WTC11 (cell line): ENCODE measurements at regions not wholly inside any gene's neighbourhood (a gene's known extent, or its start where the extent isn't known, plus 50 kb on each side); places are given as distances from the start of the nearest gene placed in this dataset.
A peak's percentile ranks its signal among the peaks of the same experiment; 100 is the strongest.

Experiments used
- ATAC-seq: fragments of 200-7000 bp; cut with Tn5 transposase; 2 replicates; pipeline ENCODE4 v1.10.0; 2021; ENCODE audit warnings: mild to moderate bottlenecking, moderate library complexity
- CTCF ChIA-PET: fragments of 300-600 bp; sonication (Branson Sonifier 250); formaldehyde crosslinking; loops from one replicate; lab custom pipeline; 2021; ENCODE audit warnings: antibody characterized with exemption; lab: Charles Lee
- POLR2A ChIA-PET: fragments of 350-600 bp; sonication (Branson Sonifier 250); formaldehyde crosslinking; loops from one replicate; lab custom pipeline; 2021; ENCODE audit warnings: antibody characterized with exemption; lab: Charles Lee
- DNase-seq: peaks from one replicate; pipeline ENCODE4 v3.0.0; 2021; ENCODE audit warnings: low spot score
- H3K27ac Mint-ChIP-seq: 2 replicates; pipeline ENCODE4 v1.8.0; 2021; ENCODE audit warnings: mixed read lengths
- H3K27me3 Mint-ChIP-seq: 2 replicates; pipeline ENCODE4 v1.8.0; 2021; ENCODE audit warnings: low read depth, mild to moderate bottlenecking, moderate library complexity, mixed read lengths
- H3K36me3 Mint-ChIP-seq: 2 replicates; pipeline ENCODE4 v1.8.0; 2021; ENCODE audit warnings: mixed read lengths
- H3K4me1 Mint-ChIP-seq: 2 replicates; pipeline ENCODE4 v1.8.0; 2022; ENCODE audit warnings: mixed read lengths
- H3K4me3 Mint-ChIP-seq: 2 replicates; pipeline ENCODE4 v1.8.0; 2021; ENCODE audit warnings: mild to moderate bottlenecking, moderate library complexity, mixed read lengths
- H3K9me3 Mint-ChIP-seq: 2 replicates; pipeline ENCODE4 v1.8.0; 2021; ENCODE audit warnings: mixed read lengths
- ATF2 ChIP-seq: sonication (generic); formaldehyde crosslinking; IDR thresholded peaks from 2 replicates; pipeline ENCODE4 v1.8.1; 2022; ENCODE audit warnings: low read depth, missing genetic modification reagents, borderline replicate concordance
- CDX4 ChIP-seq: fragments of 250-450 bp; sonication (Bioruptor Pico); IDR thresholded peaks from 2 replicates; pipeline ENCODE4 v1.9.0; 2021; ENCODE audit warnings: moderate library complexity, mild to moderate bottlenecking, inconsistent platforms, borderline replicate concordance
- CREB1 ChIP-seq: sonication (generic); formaldehyde crosslinking; IDR thresholded peaks from 2 replicates; pipeline ENCODE4 v1.8.0; 2023; ENCODE audit warnings: mild to moderate bottlenecking, missing genetic modification reagents
- E2F5 ChIP-seq: sonication (generic); formaldehyde crosslinking; IDR thresholded peaks from 2 replicates; pipeline ENCODE4 v1.8.1; 2022; ENCODE audit warnings: mild to moderate bottlenecking, moderate library complexity, missing genetic modification reagents
- EMX1 ChIP-seq: fragments of 250-450 bp; sonication (Bioruptor Pico); IDR thresholded peaks from 2 replicates; pipeline ENCODE4 v1.8.0; 2021; ENCODE audit warnings: mild to moderate bottlenecking
- IRF2 ChIP-seq: sonication (generic); formaldehyde crosslinking; IDR thresholded peaks from 2 replicates; pipeline ENCODE4 v1.8.0; 2022; ENCODE audit warnings: low read depth, missing genetic modification reagents, borderline replicate concordance
- NFATC4 ChIP-seq: fragments of 250-450 bp; sonication (Bioruptor Pico); IDR thresholded peaks from 2 replicates; pipeline ENCODE4 v1.9.0; 2021; ENCODE audit warnings: mild to moderate bottlenecking
- NFE2L1 ChIP-seq: sonication (generic); formaldehyde crosslinking; IDR thresholded peaks from 2 replicates; pipeline ENCODE4 v1.8.1; 2023; ENCODE audit warnings: missing genetic modification reagents
- NFYB ChIP-seq: sonication (generic); formaldehyde crosslinking; conservative IDR thresholded peaks from 2 replicates; pipeline ENCODE4 v1.8.0; 2022; ENCODE audit warnings: low read depth, missing genetic modification reagents
- NR2C2 ChIP-seq: sonication (generic); formaldehyde crosslinking; IDR thresholded peaks from 2 replicates; pipeline ENCODE4 v1.8.0; 2022; ENCODE audit warnings: mild to moderate bottlenecking, missing genetic modification reagents
- NR3C1 ChIP-seq: sonication (generic); formaldehyde crosslinking; conservative IDR thresholded peaks from 2 replicates; pipeline ENCODE4 v1.8.1; 2023; ENCODE audit warnings: low read depth, mild to moderate bottlenecking, missing genetic modification reagents
- RORB ChIP-seq: fragments of 250-450 bp; sonication (Bioruptor Pico); IDR thresholded peaks from 2 replicates; pipeline ENCODE4 v1.9.0; 2021; ENCODE audit warnings: mild to moderate bottlenecking
- SMAD4 ChIP-seq: sonication (generic); formaldehyde crosslinking; IDR thresholded peaks from 2 replicates; pipeline ENCODE4 v1.8.0; 2022; ENCODE audit warnings: mild to moderate bottlenecking, missing genetic modification reagents
- SOX15 ChIP-seq: fragments of 250-450 bp; sonication (Bioruptor Pico); IDR thresholded peaks from 2 replicates; pipeline ENCODE4 v1.9.0; 2021; ENCODE audit warnings: mild to moderate bottlenecking
- TEAD4 ChIP-seq: sonication (generic); formaldehyde crosslinking; IDR thresholded peaks from 2 replicates; pipeline ENCODE4 v1.8.0; 2022; ENCODE audit warnings: mild to moderate bottlenecking, missing genetic modification reagents
- ZNF121 ChIP-seq: sonication (generic); formaldehyde crosslinking; IDR thresholded peaks from 2 replicates; pipeline ENCODE4 v1.8.0; 2023; ENCODE audit warnings: missing genetic modification reagents
- ZNF138 ChIP-seq: sonication (generic); formaldehyde crosslinking; conservative IDR thresholded peaks from 2 replicates; pipeline ENCODE4 v1.8.1; 2022; ENCODE audit warnings: mild to moderate bottlenecking, moderate library complexity, missing genetic modification reagents
- ZNF317 ChIP-seq: sonication (generic); formaldehyde crosslinking; IDR thresholded peaks from 2 replicates; pipeline ENCODE4 v1.8.1; 2023; ENCODE audit warnings: low read depth, mild to moderate bottlenecking, moderate library complexity, missing genetic modification reagents, borderline replicate concordance
- ZNF416 ChIP-seq: fragments of 250-450 bp; sonication (Bioruptor Pico); IDR thresholded peaks from 2 replicates; pipeline ENCODE4 v1.9.0; 2021; ENCODE audit warnings: mild to moderate bottlenecking, inconsistent platforms
- TF ChIP-seq, protein P1 (sequence below): sonication (generic); formaldehyde crosslinking; IDR thresholded peaks from 2 replicates; pipeline ENCODE4 v1.8.1; 2023; ENCODE audit warnings: mild to moderate bottlenecking, missing genetic modification reagents, moderate library complexity

- DNase-seq (no peak), ATAC-seq (no peak)
- H3K4me3 Mint-ChIP-seq = no peak overlapping the region
- H3K4me1 Mint-ChIP-seq = peaks cover 25% of the 10 kb centered on the region
- no peaks in the 10 kb centered on the region for H3K36me3 Mint-ChIP-seq
- ChIA-PET POLR2A (no interaction called here), CTCF (no interaction called here)
- H3K9me3 Mint-ChIP-seq = no peaks in the 10 kb centered on the region
- H3K27me3 Mint-ChIP-seq = peaks cover 4% of the 10 kb centered on the region; the same call in 1 of the 2 replicates
- TF ChIP-seq ZNF121 (CRISPR knock-in tag) (no peak), ZNF317 (CRISPR knock-in tag) (no peak), ZNF138 (CRISPR knock-in tag) (no peak), CREB1 (CRISPR knock-in tag) (no peak), SMAD4 (CRISPR knock-in tag) (no peak), RORB (CRISPR knock-in tag) (no peak), NFYB (CRISPR knock-in tag) (no peak)
- TF ChIP-seq, all 79 proteins: peak for 0
- H3K27ac Mint-ChIP-seq = no peak overlapping the region
Observed at GRCh38 chr9:16987026-16987425, 116.6 kb upstream of the BNC2 start.

DNA sequence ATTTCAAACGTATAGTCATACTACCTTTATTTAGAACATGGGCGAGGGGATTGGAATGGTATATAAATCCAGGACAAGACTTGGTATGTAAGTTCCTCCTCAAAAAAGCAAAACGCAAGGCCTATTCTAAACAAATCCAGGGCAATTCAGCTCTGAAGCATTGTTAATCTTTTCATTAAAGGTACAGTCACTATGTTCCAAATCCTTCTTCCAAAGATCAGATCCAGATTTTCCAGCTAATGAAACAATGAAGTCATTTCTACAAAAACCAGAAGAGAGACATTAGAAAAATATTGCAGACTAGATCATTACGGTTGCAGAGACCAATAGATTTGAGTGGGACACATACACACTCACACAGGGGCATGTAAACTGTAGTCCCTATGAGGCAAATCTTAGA lies 116.1 kb upstream of the BNC2 start:
- no peak for TF ChIP-seq IRF2 (CRISPR knock-in tag)
- no peak for TF ChIP-seq NR3C1 (CRISPR knock-in tag)
- no peak for TF ChIP-seq TEAD4 (CRISPR knock-in tag)
- no peak for TF ChIP-seq CDX4 (CRISPR knock-in tag)
- no peak for TF ChIP-seq NR2C2 (CRISPR knock-in tag)
- POLR2A ChIA-PET = no interaction called here

DNA sequence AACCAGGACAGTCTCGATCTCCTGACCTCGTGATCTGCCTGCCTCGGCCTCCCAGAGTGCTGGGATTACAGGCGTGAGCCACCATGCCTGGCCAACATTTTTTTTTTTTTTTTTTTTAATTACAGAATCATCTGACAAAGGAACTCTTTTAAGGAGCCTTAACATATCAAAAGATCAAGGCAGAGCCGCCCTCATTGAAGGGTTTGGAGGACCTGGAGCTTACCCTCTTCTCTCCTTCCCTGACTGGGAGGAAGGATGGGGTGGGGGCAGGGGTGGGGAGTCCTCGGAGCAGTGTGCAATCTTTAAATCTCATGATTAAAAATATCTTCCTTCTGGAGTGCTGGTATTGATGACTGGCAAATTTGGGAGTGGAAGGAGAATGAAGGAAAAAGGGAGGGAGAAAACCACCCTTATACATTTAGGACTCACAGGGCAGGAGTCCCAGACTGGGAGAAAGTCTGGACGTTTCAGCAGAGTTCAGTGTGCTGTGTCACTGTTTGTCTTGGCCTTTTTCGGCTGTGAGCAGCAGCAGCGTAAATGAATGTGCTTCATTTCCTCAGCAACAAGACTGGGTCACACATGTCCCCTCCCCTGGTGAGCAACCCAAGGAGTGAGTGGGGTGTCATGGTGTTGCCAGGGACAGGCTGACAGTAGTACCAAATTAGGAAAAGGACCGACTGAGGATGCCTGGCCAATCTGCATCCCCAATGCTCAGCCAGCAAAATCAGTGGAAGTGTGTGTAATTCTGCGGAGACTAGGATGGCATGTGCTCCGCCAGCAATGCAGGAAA lies 115.3 kb upstream of the BNC2 start:
- ChIA-PET CTCF (interaction anchor here (0.7 kb wide), 1 partner anchor 1018 kb away, joined by 3 read pairs; no protein-coding TSS in a partner anchor), POLR2A (interaction anchor here (0.7 kb wide), 1 partner anchor 393 kb away, joined by 4 read pairs; no protein-coding TSS in a partner anchor)
- Mint-ChIP-seq H3K27me3 (peaks cover 4% of the 10 kb centered on the region; the same call in 1 of the 2 replicates), H3K9me3 (no peaks in the 10 kb centered on the region), H3K36me3 (no peaks in the 10 kb centered on the region), H3K27ac (no peak overlapping the region), H3K4me1 (peaks cover 25% of the 10 kb centered on the region), H3K4me3 (no peak overlapping the region)
- DNase-seq = no peak
- ATAC-seq = peak; percentile 80
- TF ChIP-seq NR3C1 (CRISPR knock-in tag) (no peak), CDX4 (CRISPR knock-in tag) (no peak), NFE2L1 (no peak), NFATC4 (CRISPR knock-in tag) (no peak), ATF2 (CRISPR knock-in tag) (no peak), EMX1 (CRISPR knock-in tag) (no peak), NR2C2 (CRISPR knock-in tag) (no peak), NFYB (CRISPR knock-in tag) (no peak), SOX15 (CRISPR knock-in tag) (no peak), E2F5 (CRISPR knock-in tag) (no peak), ZNF416 (CRISPR knock-in tag) (no peak), CREB1 (CRISPR knock-in tag) (no peak)
- TF ChIP-seq, protein P1, sequence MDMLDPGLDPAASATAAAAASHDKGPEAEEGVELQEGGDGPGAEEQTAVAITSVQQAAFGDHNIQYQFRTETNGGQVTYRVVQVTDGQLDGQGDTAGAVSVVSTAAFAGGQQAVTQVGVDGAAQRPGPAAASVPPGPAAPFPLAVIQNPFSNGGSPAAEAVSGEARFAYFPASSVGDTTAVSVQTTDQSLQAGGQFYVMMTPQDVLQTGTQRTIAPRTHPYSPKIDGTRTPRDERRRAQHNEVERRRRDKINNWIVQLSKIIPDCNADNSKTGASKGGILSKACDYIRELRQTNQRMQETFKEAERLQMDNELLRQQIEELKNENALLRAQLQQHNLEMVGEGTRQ (CRISPR knock-in tag) = no peak
- TF ChIP-seq, all 79 proteins: peak for 0

More for the DNA sequence above, 116.1 kb upstream of the BNC2 start:
- ATAC-seq (no peak), DNase-seq (no peak)
- Mint-ChIP-seq H3K36me3 (no peaks in the 10 kb centered on the region), H3K4me1 (peaks cover 25% of the 10 kb centered on the region), H3K27me3 (peaks cover 4% of the 10 kb centered on the region; the same call in 1 of the 2 replicates), H3K9me3 (no peaks in the 10 kb centered on the region), H3K4me3 (no peak overlapping the region), H3K27ac (no peak overlapping the region)
- CTCF ChIA-PET = no interaction called here
